ENCODE measurements at regions not wholly inside any gene's neighbourhood (a gene's known extent, or its start where the extent isn't known, plus 50 kb on each side); places are given as distances from the start of the nearest gene placed in this dataset.

DNA sequence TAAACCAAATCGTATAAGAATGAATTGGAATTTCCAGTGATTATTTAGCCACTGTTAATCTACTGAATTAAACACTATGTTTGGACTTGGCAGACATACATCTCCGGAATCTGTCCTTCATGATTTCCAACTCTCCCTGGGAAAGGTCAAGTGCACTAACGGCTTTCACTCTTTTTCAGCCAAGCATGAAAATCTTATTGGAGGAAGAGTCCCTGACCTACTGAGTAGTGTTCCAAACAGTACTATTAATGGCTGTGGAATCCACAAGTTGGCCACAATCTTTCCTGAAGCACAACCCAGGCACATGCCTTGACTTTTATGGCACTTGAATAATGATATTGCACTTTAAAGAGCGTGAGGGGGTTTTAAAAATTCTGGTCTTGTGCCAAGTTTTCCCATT is 318.9 kb upstream of the RND3 start:
- TF ChIP-seq EZH2phosphoT487 (IDR thresholded peaks at IDR 0.05; ENCODE audit: unreplicated experiment) (no peak), ZNF114 (CRISPR knock-in tag; IDR thresholded peaks at IDR 0.05) (no peak), CREB1 (CRISPR knock-in tag; IDR thresholded peaks at IDR 0.05; ENCODE audit: low read depth) (no peak), JUNB (IDR thresholded peaks at IDR 0.05; ENCODE audit: unreplicated experiment) (no peak), ZNF462 (CRISPR knock-in tag; IDR thresholded peaks at IDR 0.05) (no peak), POLR2AphosphoS5 (IDR thresholded peaks at IDR 0.05; ENCODE audit: low read depth) (no peak), ZNF331 (CRISPR knock-in tag; IDR thresholded peaks at IDR 0.05; ENCODE audit: low read depth) (no peak)
- no peak overlapping the region for H3K27ac Mint-ChIP-seq
- Histone ChIP-seq H3K4me1 (ENCODE audit: insufficient read depth) (no peaks in the 10 kb centered on the region; the same call in 1 of the 2 replicates), H3K4me3 (no peak overlapping the region), H3K4me2 (no peak overlapping the region), H3K9me2 (ENCODE audit: insufficient read depth) (peaks cover 6% of the 10 kb centered on the region), H3K79me2 (replicated peaks; ENCODE audit: insufficient read depth) (no peaks in the 10 kb centered on the region), H3K27me3 (ENCODE audit: insufficient read depth) (no peaks in the 10 kb centered on the region), H3K36me3 (ENCODE audit: insufficient read depth) (no peaks in the 10 kb centered on the region), H4K20me1 (replicated peaks; ENCODE audit: insufficient read depth) (no peaks in the 10 kb centered on the region), H3F3A (replicated peaks; ENCODE audit: low read depth) (no peaks in the 10 kb centered on the region), H3K27ac (ENCODE audit: low read depth) (no peak overlapping the region), H2AFZ (no peak overlapping the region)
- ATAC-seq (no peak), DNase-seq (ENCODE audit: low spot score) (no peak)
- H3K4me3 Mint-ChIP-seq: no peak overlapping the region
- H3K4me1 Mint-ChIP-seq: peaks cover 3% of the 10 kb centered on the region; the same call in 1 of the 3 replicates
- peaks cover 24% of the 10 kb centered on the region; the same call in 2 of the 3 replicates for H3K36me3 Mint-ChIP-seq (ENCODE audit: low read depth)
- H3K27me3 Mint-ChIP-seq (ENCODE audit: insufficient read depth, low read depth, poor library complexity): no peaks in the 10 kb centered on the region
- H3K9me3 Mint-ChIP-seq: peaks cover 18% of the 10 kb centered on the region; the same call in 2 of the 3 replicates

Data from GM23338 (cell line).